GM12878 (cell line): ENCODE measurements at regions not wholly inside any gene's neighbourhood (a gene's known extent, or its start where the extent isn't known, plus 50 kb on each side); places are given as distances from the start of the nearest gene placed in this dataset.

Source experiments
- ATAC-seq: fragments of 200-7000 bp; cut with Tn5 transposase; 3 replicates; pipeline ENCODE4 v1.9.1; 2020; ENCODE audit warnings: mild to moderate bottlenecking, moderate library complexity
- BruUV-seq: library from RNA; stranded (reverse); fragments of 400-500 nt; replicated peaks from 2 replicates; lab custom pipeline; 2021; lab: Mats Ljungman, UMichigan
- CTCF ChIA-PET: fragments of 300-600 bp; sonication (Branson Sonifier 250); formaldehyde crosslinking; extraction: SDS; loops from one replicate; lab custom pipeline; 2021; ENCODE audit warnings: inconsistent platforms; lab: Yijun Ruan, JAX
- POLR2A ChIA-PET: fragments of 350-600 bp; formaldehyde crosslinking; extraction: SDS; loops from one replicate; lab custom pipeline; 2021; ENCODE audit warnings: inconsistent platforms; lab: Charles Lee
- RAD21 ChIA-PET: fragments of 300-600 bp; sonication (Branson Sonifier 250); formaldehyde crosslinking; loops from one replicate; lab custom pipeline; 2023; ENCODE audit warnings: antibody characterized with exemption; ENCODE audit not compliant: unreplicated experiment; lab: Charles Lee
- SMC1A ChIA-PET: fragments of 300-600 bp; sonication (Branson Sonifier 250); formaldehyde crosslinking; loops from one replicate; lab custom pipeline; 2023; ENCODE audit not compliant: unreplicated experiment, uncharacterized antibody; lab: Charles Lee
- DNase-seq: peaks from one replicate; pipeline ENCODE4 v3.0.0-alpha.2; 2011; ENCODE audit warnings: low read depth, low spot score
- FAIRE-seq: peaks from 3 replicates; lab custom pipeline; 2011; peaks lifted over from hg19 to GRCh38; lab: Jason Lieb, UNC
- H2AFZ ChIP-seq: 2 replicates; pipeline ENCODE4 v1.6.0; 2011; ENCODE audit warnings: low read depth, low read length, control low read depth; ENCODE audit not compliant: control insufficient read depth
- H3K27ac ChIP-seq: 2 replicates; pipeline ENCODE4 v1.5.1; 2011; ENCODE audit warnings: control low read depth; ENCODE audit not compliant: control insufficient read depth, insufficient read depth
- H3K27me3 ChIP-seq, 2 experiments: replicated peaks in 1 of 2; 2 replicates each; pipeline versions ENCODE4 v1.6.0 to v1.6.1; 2011; ENCODE audit warnings: low read length in 1 of 2; ENCODE audit not compliant: control insufficient read depth in 2 of 2, insufficient read depth in 2 of 2
- H3K36me3 ChIP-seq, 2 experiments: 2 replicates each; pipeline ENCODE4 v1.5.1; 2011; ENCODE audit warnings: low read length in 1 of 2; ENCODE audit not compliant: control insufficient read depth in 2 of 2, insufficient read depth in 2 of 2
- H3K4me1 ChIP-seq: 2 replicates; pipeline ENCODE4 v1.6.1; 2011; ENCODE audit warnings: mild to moderate bottlenecking, low read length, moderate library complexity, mixed read lengths; ENCODE audit not compliant: control insufficient read depth, insufficient read depth
- H3K4me2 ChIP-seq: 2 replicates; pipeline ENCODE4 v1.6.0; 2011; ENCODE audit warnings: control low read depth; ENCODE audit not compliant: control insufficient read depth, insufficient read depth
- H3K4me3 ChIP-seq: fragments of 200-600 bp; sonication (generic); 2 replicates; pipeline ENCODE4 v1.5.1; 2016
- H3K79me2 ChIP-seq: 2 replicates; pipeline ENCODE4 v1.6.0; 2011; ENCODE audit warnings: low read length; ENCODE audit not compliant: control insufficient read depth, insufficient read depth
- H3K9ac ChIP-seq: 2 replicates; pipeline ENCODE4 v1.8.0; 2011; ENCODE audit warnings: low read length, control low read depth, mixed read lengths; ENCODE audit not compliant: control insufficient read depth, insufficient read depth
- H3K9me3 ChIP-seq: replicated peaks from 3 replicates; pipeline ENCODE4 v1.5.1; 2011; ENCODE audit warnings: mild to moderate bottlenecking, low read length; ENCODE audit not compliant: control insufficient read depth, insufficient read depth
- H4K20me1 ChIP-seq: 2 replicates; pipeline ENCODE4 v1.6.0; 2011; ENCODE audit not compliant: control insufficient read depth, insufficient read depth
- BRCA1 ChIP-seq: IDR thresholded peaks from 2 replicates; pipeline ENCODE4 v1.6.1; 2011; ENCODE audit warnings: low read depth, low read length, improper control_type of control experiment
- CREM ChIP-seq: IDR thresholded peaks from 2 replicates; pipeline ENCODE4 v1.6.1; 2014; ENCODE audit warnings: antibody characterized with exemption, low read depth
- EZH2 ChIP-seq: IDR thresholded peaks from 2 replicates; pipeline ENCODE4 v1.6.1; 2012; ENCODE audit warnings: low read depth, mild to moderate bottlenecking, control low read depth, inconsistent platforms, low read length, borderline replicate concordance; ENCODE audit not compliant: control insufficient read depth
- IRF4 ChIP-seq: IDR thresholded peaks from 2 replicates; pipeline ENCODE4 v1.6.1; 2011; ENCODE audit warnings: low read depth, low read length
- KAT2A ChIP-seq: conservative IDR thresholded peaks from 2 replicates; pipeline ENCODE4 v1.6.1; 2011; ENCODE audit warnings: low read depth, low read length; ENCODE audit not compliant: control insufficient read depth
- PML ChIP-seq: IDR thresholded peaks from 2 replicates; pipeline ENCODE4 v1.6.1; 2012; ENCODE audit warnings: low read length, inconsistent platforms
- RAD21 ChIP-seq: IDR thresholded peaks from 2 replicates; pipeline ENCODE4 v1.6.1; 2011; ENCODE audit warnings: mild to moderate bottlenecking, low read depth, low read length, moderate library complexity; ENCODE audit not compliant: insufficient read depth
- ZSCAN29 ChIP-seq: fragments of 450-650 bp; IDR thresholded peaks from 2 replicates; pipeline ENCODE4 v1.6.1; 2017; ENCODE audit warnings: mild to moderate bottlenecking, moderate library complexity
- WGBS: methylation state at CpG from one replicate; pipeline ENCODE4 v1.1.6; 2016; ENCODE audit warnings: low lambda C conversion rate; ENCODE audit not compliant: insufficient replicate concordance, insufficient coverage; ENCODE audit errors: missing lambda C conversion rate; 5-methylcytosine and 5-hydroxymethylcytosine counted together
- in situ Hi-C: fragments of 300-500 bp; cut with MboI; formaldehyde crosslinking; loops from 9 replicates; pipeline ENCODE4 v1.14.3; 2018; ENCODE audit warnings: mixed read lengths
- intact Hi-C: fragments of 100-400 bp; cut with micrococcal nuclease; formaldehyde crosslinking; loops from one replicate; pipeline ENCODE4 v1.14.2; 2022; ENCODE audit not compliant: unreplicated experiment
- TF ChIP-seq, protein P1 (sequence below): IDR thresholded peaks from 2 replicates; pipeline ENCODE4 v1.6.1; 2012; ENCODE audit warnings: mild to moderate bottlenecking, low read depth, low read length
- TF ChIP-seq, protein P2 (sequence below): IDR thresholded peaks from 2 replicates; pipeline ENCODE4 v1.6.1; 2011; ENCODE audit warnings: low read depth, low read length, improper control_type of control experiment, borderline replicate concordance
- TF ChIP-seq, protein P3 (sequence below): fragments of 450-650 bp; IDR thresholded peaks from 2 replicates; pipeline ENCODE4 v1.6.1; 2016; ENCODE audit warnings: mild to moderate bottlenecking

DNA sequence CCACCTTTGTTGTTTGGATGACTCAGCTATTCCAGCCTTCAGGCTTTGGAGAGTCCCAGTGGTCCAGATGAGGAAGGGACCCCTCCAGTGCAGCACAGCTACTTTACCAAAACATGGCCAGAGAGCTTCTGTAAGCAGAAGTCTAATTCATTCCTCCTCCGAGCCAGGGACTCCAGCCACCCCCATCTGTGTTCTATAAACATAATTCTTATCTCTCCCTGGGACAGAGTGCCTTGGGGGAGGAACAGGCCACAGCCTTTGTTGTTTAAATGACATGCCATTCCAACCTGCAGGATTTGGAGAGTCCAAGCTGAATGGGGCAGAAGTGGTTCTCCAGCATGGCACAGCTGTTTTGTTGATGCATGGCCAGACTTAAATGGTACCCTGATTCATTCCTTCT lies 994.0 kb downstream of the TRHDE start:
- intact Hi-C loops, result no loop called here
- in situ Hi-C loops, result no loop called here
- Histone ChIP-seq H3K9me3 (no peaks in the 10 kb centered on the region; the same call in 2 of the 3 replicates), H3K9ac (no peak overlapping the region), H3K79me2 (no peaks in the 10 kb centered on the region), H3K4me3 (no peak overlapping the region), H2AFZ (no peak overlapping the region), H3K4me1 (no peaks in the 10 kb centered on the region), H3K4me2 (no peak overlapping the region), H3K27ac (no peak overlapping the region), H3K36me3 (no peaks in the 10 kb centered on the region), H3K27me3 (no peaks in the 10 kb centered on the region), H4K20me1 (no peaks in the 10 kb centered on the region)
- DNase-seq (no peak), ATAC-seq (no peak), FAIRE-seq (no peak)
- no TSS peak for BruUV-seq
- WGBS, result 18% methylated on average over 1 of the region's 1 CpG
- ChIA-PET CTCF (no interaction called here), SMC1A (no interaction called here), POLR2A (no interaction called here), RAD21 (no interaction called here)
- TF ChIP-seq ZSCAN29 (no peak), RAD21 (no peak), BRCA1 (no peak), PML (no peak), KAT2A (no peak), EZH2 (no peak), CREM (no peak), IRF4 (no peak)
- TF ChIP-seq, protein P1, sequence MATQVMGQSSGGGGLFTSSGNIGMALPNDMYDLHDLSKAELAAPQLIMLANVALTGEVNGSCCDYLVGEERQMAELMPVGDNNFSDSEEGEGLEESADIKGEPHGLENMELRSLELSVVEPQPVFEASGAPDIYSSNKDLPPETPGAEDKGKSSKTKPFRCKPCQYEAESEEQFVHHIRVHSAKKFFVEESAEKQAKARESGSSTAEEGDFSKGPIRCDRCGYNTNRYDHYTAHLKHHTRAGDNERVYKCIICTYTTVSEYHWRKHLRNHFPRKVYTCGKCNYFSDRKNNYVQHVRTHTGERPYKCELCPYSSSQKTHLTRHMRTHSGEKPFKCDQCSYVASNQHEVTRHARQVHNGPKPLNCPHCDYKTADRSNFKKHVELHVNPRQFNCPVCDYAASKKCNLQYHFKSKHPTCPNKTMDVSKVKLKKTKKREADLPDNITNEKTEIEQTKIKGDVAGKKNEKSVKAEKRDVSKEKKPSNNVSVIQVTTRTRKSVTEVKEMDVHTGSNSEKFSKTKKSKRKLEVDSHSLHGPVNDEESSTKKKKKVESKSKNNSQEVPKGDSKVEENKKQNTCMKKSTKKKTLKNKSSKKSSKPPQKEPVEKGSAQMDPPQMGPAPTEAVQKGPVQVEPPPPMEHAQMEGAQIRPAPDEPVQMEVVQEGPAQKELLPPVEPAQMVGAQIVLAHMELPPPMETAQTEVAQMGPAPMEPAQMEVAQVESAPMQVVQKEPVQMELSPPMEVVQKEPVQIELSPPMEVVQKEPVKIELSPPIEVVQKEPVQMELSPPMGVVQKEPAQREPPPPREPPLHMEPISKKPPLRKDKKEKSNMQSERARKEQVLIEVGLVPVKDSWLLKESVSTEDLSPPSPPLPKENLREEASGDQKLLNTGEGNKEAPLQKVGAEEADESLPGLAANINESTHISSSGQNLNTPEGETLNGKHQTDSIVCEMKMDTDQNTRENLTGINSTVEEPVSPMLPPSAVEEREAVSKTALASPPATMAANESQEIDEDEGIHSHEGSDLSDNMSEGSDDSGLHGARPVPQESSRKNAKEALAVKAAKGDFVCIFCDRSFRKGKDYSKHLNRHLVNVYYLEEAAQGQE, result no peak
- TF ChIP-seq, protein P2, sequence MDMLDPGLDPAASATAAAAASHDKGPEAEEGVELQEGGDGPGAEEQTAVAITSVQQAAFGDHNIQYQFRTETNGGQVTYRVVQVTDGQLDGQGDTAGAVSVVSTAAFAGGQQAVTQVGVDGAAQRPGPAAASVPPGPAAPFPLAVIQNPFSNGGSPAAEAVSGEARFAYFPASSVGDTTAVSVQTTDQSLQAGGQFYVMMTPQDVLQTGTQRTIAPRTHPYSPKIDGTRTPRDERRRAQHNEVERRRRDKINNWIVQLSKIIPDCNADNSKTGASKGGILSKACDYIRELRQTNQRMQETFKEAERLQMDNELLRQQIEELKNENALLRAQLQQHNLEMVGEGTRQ, result no peak
- TF ChIP-seq, protein P3, sequence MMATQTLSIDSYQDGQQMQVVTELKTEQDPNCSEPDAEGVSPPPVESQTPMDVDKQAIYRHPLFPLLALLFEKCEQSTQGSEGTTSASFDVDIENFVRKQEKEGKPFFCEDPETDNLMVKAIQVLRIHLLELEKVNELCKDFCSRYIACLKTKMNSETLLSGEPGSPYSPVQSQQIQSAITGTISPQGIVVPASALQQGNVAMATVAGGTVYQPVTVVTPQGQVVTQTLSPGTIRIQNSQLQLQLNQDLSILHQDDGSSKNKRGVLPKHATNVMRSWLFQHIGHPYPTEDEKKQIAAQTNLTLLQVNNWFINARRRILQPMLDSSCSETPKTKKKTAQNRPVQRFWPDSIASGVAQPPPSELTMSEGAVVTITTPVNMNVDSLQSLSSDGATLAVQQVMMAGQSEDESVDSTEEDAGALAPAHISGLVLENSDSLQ, result no peak
